HCEC 1CT (cell line): ENCODE measurements at regions not wholly inside any gene's neighbourhood (a gene's known extent, or its start where the extent isn't known, plus 50 kb on each side); places are given as distances from the start of the nearest gene placed in this dataset.

Experiments
- DNase-seq: peaks from one replicate; pipeline ENCODE4 v3.0.0-alpha.2; 2017

DNA sequence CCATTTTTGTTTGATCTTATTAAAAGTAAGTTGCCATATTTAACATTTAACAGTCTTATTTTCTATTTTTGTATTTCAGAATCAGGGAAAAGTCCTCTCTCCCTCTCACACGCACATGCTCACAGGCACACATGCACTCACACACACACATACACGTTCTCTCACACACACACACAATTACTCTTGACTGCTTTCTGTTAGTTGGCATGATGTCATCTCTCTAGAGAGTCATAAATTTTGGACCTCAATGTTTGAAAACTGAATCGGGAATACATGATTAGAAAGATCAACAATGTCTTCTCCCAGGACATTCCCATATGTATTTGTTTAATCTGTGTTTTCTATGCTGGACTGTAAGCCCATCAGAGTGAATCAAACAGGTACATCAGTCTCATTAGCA is 165.7 kb upstream of the AHR start:
- DNase-seq: no peak

DNA sequence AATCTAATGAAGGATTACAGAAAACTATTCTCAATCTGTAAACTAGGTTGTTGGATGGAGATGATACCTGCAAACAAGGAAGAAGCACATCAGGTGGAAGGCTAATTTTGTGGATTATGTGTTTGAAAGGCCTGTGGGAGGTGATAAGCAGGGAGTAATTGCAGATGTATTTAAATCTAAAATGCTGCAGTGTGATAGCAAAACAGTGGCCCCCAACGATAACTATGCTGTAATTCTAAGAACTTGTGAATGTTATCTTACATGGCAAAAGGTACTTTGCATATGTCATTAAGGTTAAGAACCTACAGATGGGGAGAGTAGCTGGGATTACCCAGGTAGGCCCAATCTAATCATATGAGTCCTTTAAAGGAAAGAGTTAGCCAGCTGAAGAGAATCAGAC is 164.5 kb upstream of the AHR start:
- no peak for DNase-seq

DNA sequence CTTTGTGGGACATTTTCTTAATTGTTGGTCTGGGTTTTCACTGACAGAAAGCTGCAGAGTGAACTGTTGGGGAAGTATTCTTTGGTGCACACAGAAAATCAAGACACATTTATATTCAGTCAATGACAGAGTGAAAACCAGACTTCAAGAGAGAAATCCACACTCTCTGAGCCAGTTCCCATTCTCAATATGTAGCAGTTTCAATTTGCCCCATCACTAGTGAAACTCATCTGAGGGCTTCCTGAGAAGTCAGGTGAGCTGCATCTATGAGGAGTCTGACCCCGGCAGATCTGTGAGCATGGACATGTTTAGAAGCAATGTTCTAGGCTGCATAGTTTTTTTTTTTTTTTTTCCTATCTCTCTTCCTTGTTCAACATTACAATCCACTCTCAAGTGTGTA is 163.7 kb upstream of the AHR start:
- DNase-seq: no peak

DNA sequence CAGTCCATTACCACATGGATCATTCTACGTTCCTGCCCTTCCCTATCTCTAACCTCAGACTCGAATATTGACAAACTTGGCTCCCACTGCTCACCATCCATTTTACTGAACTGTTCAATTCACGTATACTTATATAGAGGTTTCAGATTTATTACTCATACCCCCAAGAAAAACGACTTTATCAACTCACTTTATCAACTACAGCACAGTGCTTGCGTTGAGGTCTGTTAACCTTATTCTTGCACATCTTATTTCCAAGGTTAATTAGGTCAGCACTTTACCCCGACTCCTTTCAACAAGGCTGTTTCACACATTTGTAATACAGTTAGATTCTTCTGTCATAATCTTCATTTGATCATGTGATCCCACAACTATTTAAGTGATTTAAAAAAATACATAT is 162.3 kb upstream of the AHR start:
- no peak for DNase-seq

DNA sequence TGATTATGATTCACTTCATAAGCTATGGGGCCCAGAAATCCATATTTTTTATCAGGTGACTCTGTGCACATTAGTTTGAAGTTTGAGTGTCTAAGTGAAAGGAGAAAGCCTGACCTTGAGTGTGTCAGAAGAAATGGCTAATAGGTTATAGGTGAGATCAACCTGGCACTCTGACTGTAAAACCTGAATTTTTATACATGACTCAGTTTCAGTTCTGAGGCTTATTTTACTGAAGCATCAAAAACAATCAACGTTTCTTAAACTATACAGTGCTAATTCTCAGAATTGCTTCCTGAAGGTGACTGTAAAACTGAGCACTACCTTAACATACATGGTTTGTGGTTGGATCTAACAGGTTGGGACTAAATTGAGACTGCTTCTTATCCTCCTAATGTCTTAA is 159.4 kb upstream of the AHR start:
- no peak for DNase-seq

DNA sequence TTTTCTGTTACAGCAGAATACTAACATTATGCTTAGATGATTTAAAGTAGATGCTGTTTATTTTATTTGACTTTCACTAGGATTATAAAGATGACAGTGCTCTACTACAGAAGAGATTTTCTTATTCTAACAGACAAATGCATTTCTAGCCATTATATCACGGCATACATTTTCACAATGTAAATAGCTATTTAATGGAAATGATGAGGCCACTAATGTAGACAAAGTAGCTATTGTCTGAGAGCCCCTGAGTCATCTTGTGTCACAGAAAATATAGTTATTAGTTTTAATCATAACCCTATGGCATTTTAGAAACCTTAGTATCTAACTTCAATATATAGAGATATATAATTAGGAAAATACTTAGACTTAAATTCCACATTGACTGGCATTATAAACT is 158.0 kb upstream of the AHR start:
- DNase-seq: no peak

DNA sequence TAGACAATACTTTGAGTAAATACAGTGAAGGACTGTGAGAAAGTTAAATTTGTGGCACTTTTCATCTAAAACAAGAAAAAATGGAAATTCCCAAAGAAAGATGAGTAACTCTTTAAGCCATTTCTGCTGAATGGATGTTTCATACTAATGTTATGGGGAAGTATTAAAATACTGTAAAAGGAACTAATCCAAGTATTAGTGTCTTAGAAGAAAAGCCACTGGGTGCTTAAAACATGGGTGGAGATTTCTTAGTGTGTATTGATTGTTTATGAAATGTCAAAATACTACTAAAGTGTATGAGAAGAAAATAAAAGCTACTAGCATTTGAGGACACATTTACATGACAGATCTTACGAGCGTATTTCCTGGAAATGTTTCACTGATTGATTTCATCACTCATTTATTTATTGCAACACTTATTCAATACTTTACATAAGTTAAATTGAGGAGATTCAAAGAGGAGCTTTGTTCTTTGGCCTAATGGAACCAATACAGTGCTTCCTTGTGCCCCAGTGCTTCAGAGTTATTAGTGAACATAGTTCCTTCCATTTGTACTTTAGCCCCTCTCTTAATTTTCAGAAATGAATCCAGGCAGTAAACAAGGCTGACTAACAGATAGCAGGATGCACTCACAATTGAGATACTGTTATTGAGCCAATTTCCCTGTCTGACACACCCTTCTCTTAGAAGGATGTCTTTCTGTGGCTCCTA is 155.5 kb upstream of the AHR start:
- peak; percentile 34 for DNase-seq

DNA sequence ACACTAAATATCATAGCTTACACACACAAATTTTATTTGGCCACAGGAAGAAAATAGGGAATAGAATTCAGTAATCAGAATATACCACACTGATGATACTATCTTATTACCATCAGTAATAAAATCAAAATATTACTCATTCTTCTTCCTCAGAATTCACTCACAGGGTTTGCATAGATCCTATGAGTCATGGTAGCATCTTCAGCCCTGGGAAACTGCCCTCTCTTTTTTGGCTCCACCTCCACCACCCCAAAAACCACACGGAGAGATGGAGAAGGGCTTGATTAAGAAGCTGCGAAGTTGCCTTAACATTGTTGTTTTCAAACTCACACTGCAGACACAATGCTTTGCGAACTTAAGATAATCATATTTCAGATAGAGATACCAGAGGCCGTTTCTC is 154.1 kb upstream of the AHR start:
- DNase-seq: peak; percentile 81

DNA sequence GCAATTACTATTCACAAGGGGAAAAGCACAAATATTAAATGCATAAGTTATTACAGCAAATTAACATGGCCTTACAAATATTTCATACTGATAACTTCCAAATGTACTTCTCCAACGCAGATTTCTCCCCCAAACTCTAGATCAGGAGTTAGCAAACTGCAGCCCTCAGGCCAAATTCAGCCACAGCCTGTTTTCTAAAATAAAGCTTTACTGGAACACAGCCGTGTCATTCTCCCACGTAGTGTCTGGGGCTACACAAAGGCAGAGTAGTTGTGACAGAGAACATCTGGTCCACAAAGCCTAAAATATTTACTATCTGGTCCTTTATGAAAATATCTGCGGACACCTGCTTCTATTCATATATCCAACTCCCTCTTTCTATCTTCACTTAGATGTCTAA is 151.8 kb upstream of the AHR start:
- DNase-seq: no peak

DNA sequence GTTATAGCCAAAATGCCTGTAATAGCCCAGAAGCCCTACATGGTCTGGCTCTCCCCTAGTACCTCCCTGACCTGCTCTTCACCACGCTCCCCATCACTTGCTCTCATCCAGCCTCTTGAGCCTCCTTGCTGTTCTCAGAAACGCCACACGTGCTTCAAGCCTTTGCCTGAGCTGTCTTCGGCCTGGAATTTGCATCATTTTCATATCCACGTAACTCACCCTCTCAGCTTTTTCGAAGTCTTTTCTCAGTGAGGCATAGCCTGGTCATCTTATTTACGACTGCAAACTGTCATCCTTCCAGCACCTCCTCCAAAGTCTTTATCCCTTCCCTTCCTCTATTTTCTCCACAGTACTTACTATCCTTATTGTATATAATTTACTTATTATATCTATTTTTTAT is 151.0 kb upstream of the AHR start:
- DNase-seq: no peak

DNA sequence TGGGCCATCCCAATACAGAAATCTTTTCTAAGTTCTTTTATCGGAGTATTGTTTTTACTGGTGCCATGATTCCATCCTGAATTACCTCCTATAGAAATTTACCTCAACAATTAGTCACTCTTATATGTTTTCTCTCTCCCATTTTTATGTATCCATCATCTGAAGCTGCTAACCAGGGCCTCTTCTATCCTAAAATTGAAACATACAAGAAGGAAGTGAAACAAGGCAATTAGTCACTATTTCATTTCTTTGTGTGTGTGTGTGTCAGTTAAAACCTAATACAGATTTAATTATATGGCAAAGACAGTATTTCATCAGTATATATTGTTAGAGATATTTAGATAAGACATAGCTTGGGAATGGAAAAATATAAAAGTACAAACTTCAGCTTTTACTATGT is 148.4 kb upstream of the AHR start:
- DNase-seq: no peak

DNA sequence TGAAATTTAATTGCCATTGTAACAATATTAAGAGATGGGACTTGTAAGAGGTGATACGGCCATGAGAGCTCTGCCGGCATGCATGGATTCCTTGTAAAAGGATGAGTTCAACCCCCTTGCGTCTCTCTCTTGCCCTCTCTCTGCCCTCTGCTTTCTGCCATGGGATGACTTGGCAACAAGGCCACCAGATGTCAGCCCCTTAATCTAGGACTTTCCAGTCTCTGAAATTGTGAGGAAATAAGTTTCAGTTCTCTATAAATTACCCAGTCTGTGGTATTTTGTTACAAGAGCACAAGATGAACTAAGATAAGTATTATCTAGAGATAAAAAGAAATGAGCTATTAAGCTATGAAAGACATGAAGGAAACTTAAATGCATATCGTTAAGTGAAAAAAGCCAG is 145.7 kb upstream of the AHR start:
- no peak for DNase-seq

DNA sequence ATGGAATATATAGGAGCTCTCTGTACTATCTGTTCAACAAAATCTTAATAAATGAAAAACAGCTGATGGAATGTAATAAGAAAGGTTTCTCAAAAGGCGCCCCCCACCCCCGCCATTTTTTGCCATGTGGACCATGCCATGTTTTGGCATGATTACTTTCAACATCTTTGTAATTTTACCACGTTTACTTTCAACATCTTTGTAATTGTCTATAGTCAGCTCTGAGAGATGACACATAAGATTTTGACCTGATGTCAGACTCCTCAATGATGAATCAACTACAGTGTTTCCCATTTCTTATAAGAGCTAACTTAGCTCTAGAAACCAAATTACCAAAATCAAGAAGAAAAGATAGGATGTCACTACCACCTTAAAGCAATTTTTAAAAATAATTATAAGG is 144.9 kb upstream of the AHR start:
- peak; percentile 12 for DNase-seq

DNA sequence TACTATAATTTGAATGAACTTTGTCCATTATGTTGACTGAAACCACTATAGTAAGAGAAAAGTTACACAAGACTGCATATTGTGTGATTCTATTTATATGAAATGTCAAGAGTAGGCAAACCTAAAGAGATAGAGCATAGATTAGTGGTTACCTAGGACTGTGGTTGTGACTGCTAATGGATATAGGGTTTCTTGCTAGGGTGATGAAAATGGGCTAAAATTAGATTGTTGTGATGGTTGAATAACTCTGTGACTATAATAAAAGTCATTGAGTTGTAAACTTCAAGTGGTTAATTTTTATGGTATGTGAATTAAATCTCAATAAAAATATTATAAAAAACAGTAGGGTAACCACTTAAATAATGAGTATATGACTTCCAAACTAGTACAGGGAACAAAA is 142.9 kb upstream of the AHR start:
- DNase-seq: no peak

DNA sequence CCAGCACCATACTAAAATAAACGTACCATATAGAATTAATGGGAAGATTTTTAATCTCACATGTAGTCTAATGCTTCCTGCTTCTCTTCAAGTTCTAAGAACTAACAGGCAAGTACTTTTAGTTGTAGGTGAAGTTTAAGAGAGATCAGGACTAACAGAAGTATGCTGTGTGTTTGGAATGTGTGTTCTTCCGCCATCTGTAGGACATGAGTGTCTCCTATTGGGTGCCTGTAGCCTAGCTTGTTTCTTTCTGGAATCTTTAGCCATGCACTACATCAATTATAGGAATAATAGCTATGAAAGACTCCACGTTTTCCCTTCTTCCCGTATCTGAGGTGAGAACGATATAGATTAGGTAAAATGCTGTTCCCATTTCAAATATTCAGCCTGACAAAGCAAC is 140.2 kb upstream of the AHR start:
- no peak for DNase-seq

DNA sequence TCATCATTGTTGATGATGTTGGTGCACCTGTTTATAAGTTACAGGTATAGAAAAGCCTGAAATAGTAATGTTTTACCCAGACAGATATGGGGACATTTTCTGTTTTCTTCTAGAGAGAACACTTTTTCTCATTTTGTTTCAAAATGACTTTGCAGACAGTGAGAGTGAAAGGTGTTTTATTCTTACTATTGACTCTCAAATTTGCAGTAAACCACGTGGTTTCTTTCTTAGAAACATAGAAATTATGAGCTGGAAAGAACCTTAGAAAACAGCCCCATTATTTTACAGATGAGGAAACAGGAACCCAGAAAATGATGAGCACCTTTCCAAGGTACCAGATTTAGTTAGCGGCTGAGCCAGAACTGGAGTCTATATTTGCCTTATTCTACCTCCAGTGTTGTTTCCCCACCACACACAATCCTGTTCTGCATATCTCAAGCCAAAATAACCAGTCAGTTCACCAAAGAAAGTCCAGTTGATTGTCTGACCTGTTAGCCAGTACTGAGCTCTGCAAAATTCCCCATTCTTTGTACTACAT is 138.9 kb upstream of the AHR start:
- no peak for DNase-seq

DNA sequence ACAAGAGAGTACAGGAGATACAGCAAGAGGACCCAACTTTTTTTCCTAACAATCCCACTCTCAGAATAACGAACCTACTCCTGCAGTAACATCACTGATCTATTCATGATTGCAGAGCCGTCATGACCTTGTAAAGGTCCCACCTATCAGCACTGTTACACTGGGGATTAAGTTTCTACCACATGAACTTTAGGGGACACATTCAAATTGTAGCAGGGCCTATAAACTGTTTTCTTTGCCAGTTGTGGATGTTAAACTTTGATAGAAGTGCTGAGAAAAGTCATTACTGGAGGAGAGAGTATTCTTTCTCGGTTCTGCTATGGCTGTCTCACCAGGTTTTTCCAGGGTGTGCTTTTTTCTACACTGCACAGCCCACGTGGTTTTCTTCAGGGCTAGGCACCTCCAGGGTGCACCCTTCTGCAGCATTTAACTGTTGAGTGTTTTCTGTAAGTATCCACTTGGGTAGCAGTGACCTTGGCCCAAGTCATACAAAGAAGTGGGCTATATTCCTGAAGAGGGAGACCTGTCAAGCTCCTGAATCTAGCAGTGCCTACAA is 131.6 kb upstream of the AHR start:
- no peak for DNase-seq

DNA sequence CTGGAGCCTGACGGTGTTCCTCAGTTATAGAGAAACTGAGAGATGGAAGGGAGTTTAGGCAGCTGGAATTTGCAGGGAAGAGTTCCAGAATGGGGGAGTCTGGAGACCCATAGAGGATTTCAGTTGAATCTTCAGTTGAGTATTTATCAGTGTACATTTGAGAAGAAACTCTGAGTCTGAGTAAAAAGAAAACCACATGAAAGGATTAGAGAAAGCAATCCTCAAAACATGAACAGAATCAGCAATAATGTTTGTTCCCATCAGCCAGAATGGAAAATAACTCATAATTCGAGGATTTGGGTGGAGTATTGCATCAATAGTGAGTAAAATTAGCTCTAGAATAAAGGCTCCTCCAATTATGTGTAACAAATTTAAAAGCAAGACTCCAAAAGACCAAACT is 130.0 kb upstream of the AHR start:
- DNase-seq: no peak

DNA sequence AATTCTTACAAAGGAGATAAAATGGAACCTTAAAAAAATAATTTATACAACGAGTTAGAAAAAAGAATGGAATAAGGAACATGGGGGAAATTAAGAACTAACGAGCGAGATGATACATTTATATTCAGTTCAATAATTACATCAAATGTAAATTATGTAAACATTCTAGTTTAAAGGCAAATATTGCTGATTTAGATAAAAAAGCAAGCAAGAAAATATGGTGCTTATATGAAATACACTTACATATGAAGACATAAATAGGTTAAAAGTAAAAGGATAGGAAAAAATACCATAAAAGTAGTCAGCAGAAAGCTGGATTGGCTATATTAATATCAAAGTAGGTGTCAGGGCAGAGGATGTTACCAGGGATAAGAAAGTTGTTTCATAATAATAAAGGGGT is 127.0 kb upstream of the AHR start:
- DNase-seq: no peak

DNA sequence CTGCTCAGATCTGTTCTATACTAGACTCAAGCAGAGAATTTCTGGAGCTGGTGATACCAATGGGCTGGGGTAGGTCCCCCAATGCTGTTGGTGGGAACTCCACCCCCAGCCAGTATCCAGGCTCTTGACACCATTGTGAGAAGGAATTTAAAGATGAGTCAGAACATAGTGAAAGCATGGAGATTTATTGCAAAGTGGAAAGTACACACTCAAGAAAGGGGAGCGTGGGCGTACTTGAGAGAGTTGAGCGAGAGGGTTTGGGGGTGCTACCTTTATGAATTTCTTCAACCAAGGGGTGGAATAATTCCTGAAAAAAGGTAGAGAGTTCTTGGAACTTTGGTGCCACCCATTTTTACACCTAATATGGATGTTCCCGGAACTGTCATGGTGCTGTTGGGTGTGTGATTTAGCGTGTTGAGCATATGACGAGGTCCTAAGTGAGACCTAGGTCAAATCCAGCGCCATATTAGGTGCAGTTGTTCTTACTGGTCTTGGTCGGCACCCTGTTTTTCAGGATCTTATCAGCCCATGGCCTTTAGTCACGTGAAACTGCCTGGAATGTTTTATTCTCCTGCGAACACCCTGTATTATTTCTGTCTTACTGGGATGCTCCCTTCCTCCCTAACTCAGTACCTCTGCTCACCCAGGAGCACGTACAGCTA is 122.0 kb upstream of the AHR start:
- DNase-seq: no peak

DNA sequence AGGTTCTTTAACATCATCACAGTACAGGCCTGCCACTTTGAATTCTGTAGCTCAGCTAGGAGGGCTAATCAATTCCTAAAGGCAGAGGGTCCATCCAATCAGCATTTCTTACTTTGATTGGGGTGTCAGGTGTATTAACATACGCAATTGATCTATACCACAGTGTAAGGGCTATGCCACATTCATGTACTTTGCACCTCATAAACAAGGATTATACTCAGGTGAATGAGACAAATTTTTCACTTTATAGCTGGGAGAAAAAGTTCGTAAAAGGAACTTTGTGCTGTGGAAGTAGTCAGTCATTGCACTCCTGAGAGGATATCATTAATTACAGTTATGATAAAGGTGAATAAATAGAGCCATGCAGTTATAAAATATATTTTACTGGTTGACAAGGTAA is 119.9 kb upstream of the AHR start:
- DNase-seq: no peak

DNA sequence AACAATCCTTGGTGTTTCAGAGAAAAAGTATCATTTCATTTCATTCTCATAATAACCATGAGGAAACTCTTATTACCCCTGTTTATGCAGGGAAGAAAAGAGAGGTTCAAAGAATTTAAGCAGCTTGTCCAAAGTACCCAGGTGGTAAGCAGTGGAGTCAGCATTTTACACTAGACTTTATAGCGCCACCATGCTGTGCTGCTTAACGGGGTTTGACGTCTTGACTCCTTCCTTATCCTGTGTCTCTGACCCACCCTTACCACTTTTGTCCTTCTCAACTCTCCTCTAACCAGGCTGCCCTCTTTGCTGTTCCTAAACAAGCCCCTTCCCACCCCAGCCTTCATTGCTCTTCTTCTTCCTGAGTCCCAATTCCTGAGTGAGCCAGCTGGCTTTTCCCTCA is 117.0 kb upstream of the AHR start:
- no peak for DNase-seq

DNA sequence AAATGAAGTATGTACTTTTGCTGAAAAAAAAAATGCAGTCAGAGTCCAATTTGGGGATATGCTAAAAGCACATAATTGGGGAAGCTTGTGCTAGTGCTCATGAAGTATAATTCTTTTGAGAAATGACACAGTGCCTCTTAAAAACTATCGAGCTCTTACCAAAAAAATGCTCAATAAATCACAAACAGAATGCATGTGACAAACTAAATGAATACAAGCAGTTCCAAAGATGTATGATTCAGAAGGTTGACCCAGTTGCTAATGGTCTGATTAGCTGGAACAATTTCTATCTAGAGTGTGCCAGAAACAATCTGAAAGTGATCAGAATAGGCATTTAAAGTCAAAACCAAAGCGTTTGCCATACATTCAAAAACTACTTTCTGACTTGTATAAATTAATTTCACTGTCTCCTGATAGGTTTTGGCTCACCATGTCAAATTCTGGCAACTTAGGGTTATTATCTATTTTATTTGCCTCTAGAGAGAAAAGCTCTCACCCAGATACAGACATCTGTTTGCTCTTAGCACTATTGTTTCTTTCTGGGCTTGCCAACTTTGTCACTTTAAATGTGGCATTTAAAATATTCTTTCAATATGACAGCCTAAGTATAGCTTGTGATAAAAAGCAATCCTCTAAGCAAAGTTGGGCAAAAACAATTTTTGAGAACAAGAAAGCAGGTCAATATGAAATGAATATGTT is 114.7 kb upstream of the AHR start:
- DNase-seq: peak; percentile 45
